ENCODE measurements at regions not wholly inside any gene's neighbourhood (a gene's known extent, or its start where the extent isn't known, plus 50 kb on each side); places are given as distances from the start of the nearest gene placed in this dataset.

DNA sequence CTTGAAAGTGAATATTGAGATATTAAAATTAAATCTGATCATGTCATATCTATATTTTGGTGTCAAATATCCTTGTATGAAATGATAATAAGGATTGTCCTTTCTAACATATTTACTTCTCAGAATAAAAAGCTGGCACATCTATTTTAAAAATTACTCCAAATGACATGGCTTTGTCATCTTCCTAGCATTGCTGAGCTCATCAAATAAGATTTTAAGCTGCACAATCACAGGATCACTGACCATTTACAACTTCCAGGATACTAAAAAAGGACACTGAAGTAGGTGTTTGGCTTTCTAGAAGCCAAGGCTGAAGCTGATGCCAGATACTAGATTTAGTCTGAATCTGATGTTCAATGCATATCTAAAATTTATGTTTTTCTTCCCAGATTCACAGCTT, 351.1 kb downstream of the BMP4 start:
- TF ChIP-seq, protein P1, sequence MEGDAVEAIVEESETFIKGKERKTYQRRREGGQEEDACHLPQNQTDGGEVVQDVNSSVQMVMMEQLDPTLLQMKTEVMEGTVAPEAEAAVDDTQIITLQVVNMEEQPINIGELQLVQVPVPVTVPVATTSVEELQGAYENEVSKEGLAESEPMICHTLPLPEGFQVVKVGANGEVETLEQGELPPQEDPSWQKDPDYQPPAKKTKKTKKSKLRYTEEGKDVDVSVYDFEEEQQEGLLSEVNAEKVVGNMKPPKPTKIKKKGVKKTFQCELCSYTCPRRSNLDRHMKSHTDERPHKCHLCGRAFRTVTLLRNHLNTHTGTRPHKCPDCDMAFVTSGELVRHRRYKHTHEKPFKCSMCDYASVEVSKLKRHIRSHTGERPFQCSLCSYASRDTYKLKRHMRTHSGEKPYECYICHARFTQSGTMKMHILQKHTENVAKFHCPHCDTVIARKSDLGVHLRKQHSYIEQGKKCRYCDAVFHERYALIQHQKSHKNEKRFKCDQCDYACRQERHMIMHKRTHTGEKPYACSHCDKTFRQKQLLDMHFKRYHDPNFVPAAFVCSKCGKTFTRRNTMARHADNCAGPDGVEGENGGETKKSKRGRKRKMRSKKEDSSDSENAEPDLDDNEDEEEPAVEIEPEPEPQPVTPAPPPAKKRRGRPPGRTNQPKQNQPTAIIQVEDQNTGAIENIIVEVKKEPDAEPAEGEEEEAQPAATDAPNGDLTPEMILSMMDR (IDR thresholded peaks at IDR 0.05), result no peak
- TF ChIP-seq POLR2AphosphoS5 (IDR thresholded peaks at IDR 0.05), result no peak
- TF ChIP-seq POLR2A (IDR thresholded peaks at IDR 0.05), result no peak
